Lower leg skin (tissue), 4 donors: ENCODE measurements at regions not wholly inside any gene's neighbourhood (a gene's known extent, or its start where the extent isn't known, plus 50 kb on each side); places are given as distances from the start of the nearest gene placed in this dataset.

Experiments
- DNase-seq, 2 donors: peaks; one replicate each; pipeline ENCODE4 v3.0.0-alpha.2; 2019; ENCODE audit warnings: low spot score in 2 of 2
- H3K4me3 ChIP-seq: fragments of 200-600 bp; sonication (generic); 2 replicates; pipeline ENCODE4 v1.5.1; 2017; ENCODE audit warnings: mild to moderate bottlenecking, low read depth; ENCODE audit not compliant: poor library complexity, severe bottlenecking
- CTCF ChIP-seq, 3 donors: fragments of 450-650 bp; IDR thresholded peaks; one replicate each; pipeline ENCODE4 v1.5.1; 2016; ENCODE audit warnings: antibody characterized with exemption in 3 of 3, mild to moderate bottlenecking in 3 of 3, moderate library complexity in 2 of 3
- POLR2A ChIP-seq, 2 donors: fragments of 450-650 bp; IDR thresholded peaks; one replicate each; pipeline ENCODE4 v1.6.1; 2016 to 2017; ENCODE audit warnings: antibody characterized with exemption in 2 of 2, mild to moderate bottlenecking in 1 of 2, moderate library complexity in 1 of 2
- WGBS, 2 donors: methylation state at CpG; one replicate each; pipeline ENCODE4 v1.1.5; 2018; 5-methylcytosine and 5-hydroxymethylcytosine counted together
- intact Hi-C: fragments of 100-400 bp; cut with DNase I; formaldehyde crosslinking; loops from one replicate; pipeline ENCODE4 v1.15.0; 2023; ENCODE audit warnings: low total_unique reads

- peak in 1 of 2 donors; percentile 57 for DNase-seq
- WGBS, 2 donors = 70 to 78% methylated on average over 7 of the region's 7 CpGs
- no peak for TF ChIP-seq CTCF (IDR thresholded peaks at IDR 0.05)
- no peak for TF ChIP-seq POLR2A (IDR thresholded peaks at IDR 0.05)
- no peak overlapping the region for H3K4me3 ChIP-seq
- intact Hi-C loops = no loop called here
Observed at GRCh38 chr17:77693776-77694175, 264.7 kb upstream of the TNRC6C start.

GRCh38 chr17:77694391-77695363, 263.8 kb upstream of the TNRC6C start:
- 85 to 90% methylated on average over 11 of the region's 11 CpGs for WGBS, 2 donors
- peak in 1 of 2 donors; percentile 78 for DNase-seq
- no peak overlapping the region for H3K4me3 ChIP-seq
- TF ChIP-seq CTCF (IDR thresholded peaks at IDR 0.05) (no peak), POLR2A (IDR thresholded peaks at IDR 0.05) (no peak)
- intact Hi-C loops = no loop called here

- TF ChIP-seq CTCF (IDR thresholded peaks at IDR 0.05) = no peak
- TF ChIP-seq POLR2A (IDR thresholded peaks at IDR 0.05) = no peak
- intact Hi-C loops = no loop called here
- 81 to 87% methylated on average over 8 to 9 of the region's 9 CpGs for WGBS, 2 donors
- no peak overlapping the region for H3K4me3 ChIP-seq
- no peak for DNase-seq
Observed at GRCh38 chr17:77695386-77695785, 263.1 kb upstream of the TNRC6C start.

GRCh38 chr17:77696151-77696720, 262.3 kb upstream of the TNRC6C start:
- no peak for TF ChIP-seq POLR2A (IDR thresholded peaks at IDR 0.05)
- TF ChIP-seq CTCF (IDR thresholded peaks at IDR 0.05) = no peak
- intact Hi-C loops = no loop called here
- WGBS, 2 donors = 32 to 35% methylated on average over 26 of the region's 26 CpGs
- DNase-seq = peak in 1 of 2 donors; percentile 71
- H3K4me3 ChIP-seq = no peak overlapping the region

GRCh38 chr17:77696721-77697460, 261.6 kb upstream of the TNRC6C start:
- 54 to 58% methylated on average over 15 of the region's 15 CpGs for WGBS, 2 donors
- intact Hi-C loops = no loop called here
- DNase-seq = peak in 1 of 2 donors; percentile 75
- TF ChIP-seq CTCF (IDR thresholded peaks at IDR 0.05) (no peak), POLR2A (IDR thresholded peaks at IDR 0.05) (no peak)
- no peak overlapping the region for H3K4me3 ChIP-seq
